Activated T-cell treated with anti-CD3 and anti-CD28 coated beads for 24 hours (primary cell): ENCODE measurements at regions not wholly inside any gene's neighbourhood (a gene's known extent, or its start where the extent isn't known, plus 50 kb on each side); places are given as distances from the start of the nearest gene placed in this dataset.
A peak's percentile ranks its signal among the peaks of the same experiment; 100 is the strongest.
"Not testable (repeated sequence)": the region's sequence is repeated elsewhere in the genome, so short reads cannot be mapped to it uniquely, and the experiment has no call there.

Experiments used
- DNase-seq: peaks from one replicate; pipeline ENCODE4 v3.0.0-alpha.2; 2020; ENCODE audit warnings: low read depth

GRCh38 chr10:27388761-27389399 lies 115.2 kb upstream of the RAB18 start:
- no peak for DNase-seq

- DNase-seq, result no peak
Measured at GRCh38 chr10:27383595-27384542, 120.2 kb upstream of the RAB18 start.

- no peak for DNase-seq
Measured at GRCh38 chr10:27382176-27382575, 121.9 kb upstream of the RAB18 start.

GRCh38 chr10:27380929-27381358 lies 123.2 kb upstream of the RAB18 start:
- no peak for DNase-seq

- DNase-seq, result not testable (repeated sequence)
Measured at GRCh38 chr10:27379041-27379440, 125.1 kb upstream of the RAB18 start.

GRCh38 chr10:27373566-27374160 lies 130.4 kb upstream of the RAB18 start:
- DNase-seq, result no peak

- DNase-seq, result no peak
Measured at GRCh38 chr10:27372095-27372494, 131.5 kb upstream of the ACBD5 start.

- not testable (repeated sequence) for DNase-seq
Measured at GRCh38 chr10:27371375-27371774, 130.8 kb upstream of the ACBD5 start.

- no peak for DNase-seq
Measured at GRCh38 chr10:27369880-27370279, 129.3 kb upstream of the ACBD5 start.

- no peak for DNase-seq
Measured at GRCh38 chr10:27368706-27369105, 128.1 kb upstream of the ACBD5 start.

- DNase-seq, result no peak
Measured at GRCh38 chr10:27366769-27367168, 126.2 kb upstream of the ACBD5 start.

GRCh38 chr10:27364028-27364427 lies 123.4 kb upstream of the ACBD5 start:
- DNase-seq, result no peak

- peak; percentile 76 for DNase-seq
Measured at GRCh38 chr10:27360581-27361172, 120.1 kb upstream of the ACBD5 start.

- DNase-seq, result no peak
Measured at GRCh38 chr10:27359792-27360355, 119.3 kb upstream of the ACBD5 start.

- DNase-seq, result no peak
Measured at GRCh38 chr10:27356738-27357137, 116.1 kb upstream of the ACBD5 start.

- DNase-seq, result no peak
Measured at GRCh38 chr10:27355918-27356573, 115.4 kb upstream of the ACBD5 start.

- DNase-seq, result not testable (repeated sequence)
Measured at GRCh38 chr10:27354643-27355270, 114.2 kb upstream of the ACBD5 start.

GRCh38 chr10:27354100-27354499 lies 113.5 kb upstream of the ACBD5 start:
- DNase-seq, result not testable (repeated sequence)

GRCh38 chr10:27349987-27350386 lies 109.4 kb upstream of the ACBD5 start:
- DNase-seq, result no peak

- DNase-seq, result not testable (repeated sequence)
Measured at GRCh38 chr10:27347827-27348207, 107.2 kb upstream of the ACBD5 start.

- no peak for DNase-seq
Measured at GRCh38 chr10:27345455-27345920, 104.9 kb upstream of the ACBD5 start.
